ENCODE measurements at regions not wholly inside any gene's neighbourhood (a gene's known extent, or its start where the extent isn't known, plus 50 kb on each side); places are given as distances from the start of the nearest gene placed in this dataset.

DNA sequence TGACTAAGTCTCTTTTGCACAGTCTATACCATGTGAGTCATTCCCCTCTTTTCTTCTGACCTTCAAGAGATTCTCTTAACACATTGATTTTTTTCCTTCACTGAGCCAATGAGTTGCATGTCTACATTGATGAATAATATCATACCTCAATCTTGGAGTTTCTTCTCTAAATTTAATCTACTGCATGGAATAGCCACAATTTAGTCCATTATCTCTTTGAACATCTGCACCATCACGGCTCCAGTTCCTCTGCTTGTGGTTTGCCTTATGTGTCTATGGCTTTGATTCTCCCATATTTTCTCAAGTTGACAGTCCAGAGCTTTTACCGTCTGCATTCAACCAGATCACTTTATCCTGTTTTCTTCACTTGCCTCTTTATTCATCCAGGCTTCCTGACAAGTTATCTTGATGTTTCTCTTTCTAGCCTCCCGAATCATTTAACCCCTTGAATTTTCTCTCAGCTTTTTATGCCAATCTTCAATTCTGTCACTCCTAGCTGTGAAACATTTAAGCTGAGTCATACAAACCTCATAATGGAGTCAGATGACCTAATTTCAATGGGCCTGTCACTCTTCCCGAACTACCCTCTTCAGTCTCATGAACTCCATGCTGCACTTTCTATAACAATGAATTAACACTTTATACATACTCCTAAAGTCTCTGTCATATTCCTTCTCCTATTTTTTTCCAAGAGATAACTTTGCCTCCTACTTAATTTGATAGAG is 222.3 kb downstream of the CPE start:
- no peaks in the 10 kb centered on the region for H3K27me3 Mint-ChIP-seq (ENCODE audit: unreplicated experiment)

DNA sequence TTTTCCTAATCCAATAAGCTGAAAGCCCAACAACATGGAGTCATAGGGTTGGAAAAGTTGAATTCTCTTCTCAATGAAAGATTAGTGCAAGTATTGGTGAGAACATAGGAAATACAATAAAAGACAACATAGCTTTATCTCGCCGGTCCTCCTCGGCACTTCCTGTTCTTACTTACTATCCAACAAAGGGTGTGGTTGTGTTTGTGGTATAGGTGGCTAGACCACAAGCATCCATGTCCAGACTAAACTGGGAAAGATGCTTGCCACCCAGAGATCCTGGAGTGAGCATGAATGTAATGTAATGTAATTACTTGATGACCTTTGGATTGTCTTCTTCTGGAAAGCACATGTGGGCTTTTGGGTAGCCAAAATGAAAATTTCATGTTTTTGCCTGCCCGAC is 223.8 kb downstream of the CPE start:
- Mint-ChIP-seq H3K27me3 (ENCODE audit: unreplicated experiment) (no peaks in the 10 kb centered on the region), H3K4me3 (ENCODE audit: unreplicated experiment) (no peak overlapping the region), H3K4me1 (ENCODE audit: unreplicated experiment) (no peaks in the 10 kb centered on the region), H3K27ac (ENCODE audit: unreplicated experiment) (no peak overlapping the region), H3K36me3 (ENCODE audit: low read depth, unreplicated experiment) (no peaks in the 10 kb centered on the region), H3K9me3 (ENCODE audit: unreplicated experiment) (no peaks in the 10 kb centered on the region)
- no peak for DNase-seq (ENCODE audit: low spot score)
- TF ChIP-seq, protein P1, sequence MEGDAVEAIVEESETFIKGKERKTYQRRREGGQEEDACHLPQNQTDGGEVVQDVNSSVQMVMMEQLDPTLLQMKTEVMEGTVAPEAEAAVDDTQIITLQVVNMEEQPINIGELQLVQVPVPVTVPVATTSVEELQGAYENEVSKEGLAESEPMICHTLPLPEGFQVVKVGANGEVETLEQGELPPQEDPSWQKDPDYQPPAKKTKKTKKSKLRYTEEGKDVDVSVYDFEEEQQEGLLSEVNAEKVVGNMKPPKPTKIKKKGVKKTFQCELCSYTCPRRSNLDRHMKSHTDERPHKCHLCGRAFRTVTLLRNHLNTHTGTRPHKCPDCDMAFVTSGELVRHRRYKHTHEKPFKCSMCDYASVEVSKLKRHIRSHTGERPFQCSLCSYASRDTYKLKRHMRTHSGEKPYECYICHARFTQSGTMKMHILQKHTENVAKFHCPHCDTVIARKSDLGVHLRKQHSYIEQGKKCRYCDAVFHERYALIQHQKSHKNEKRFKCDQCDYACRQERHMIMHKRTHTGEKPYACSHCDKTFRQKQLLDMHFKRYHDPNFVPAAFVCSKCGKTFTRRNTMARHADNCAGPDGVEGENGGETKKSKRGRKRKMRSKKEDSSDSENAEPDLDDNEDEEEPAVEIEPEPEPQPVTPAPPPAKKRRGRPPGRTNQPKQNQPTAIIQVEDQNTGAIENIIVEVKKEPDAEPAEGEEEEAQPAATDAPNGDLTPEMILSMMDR (IDR thresholded peaks at IDR 0.05; ENCODE audit: unreplicated experiment), result no peak

More for the DNA sequence above, 222.3 kb downstream of the CPE start:
- no peaks in the 10 kb centered on the region for H3K4me1 Mint-ChIP-seq (ENCODE audit: unreplicated experiment)
- no peaks in the 10 kb centered on the region for H3K36me3 Mint-ChIP-seq (ENCODE audit: low read depth, unreplicated experiment)
- TF ChIP-seq, protein P1 (IDR thresholded peaks at IDR 0.05; ENCODE audit: unreplicated experiment), result no peak
- no peak overlapping the region for H3K27ac Mint-ChIP-seq (ENCODE audit: unreplicated experiment)
- no peak for DNase-seq (ENCODE audit: low spot score)
- no peak overlapping the region for H3K4me3 Mint-ChIP-seq (ENCODE audit: unreplicated experiment)
- H3K9me3 Mint-ChIP-seq (ENCODE audit: unreplicated experiment), result no peaks in the 10 kb centered on the region

DNA sequence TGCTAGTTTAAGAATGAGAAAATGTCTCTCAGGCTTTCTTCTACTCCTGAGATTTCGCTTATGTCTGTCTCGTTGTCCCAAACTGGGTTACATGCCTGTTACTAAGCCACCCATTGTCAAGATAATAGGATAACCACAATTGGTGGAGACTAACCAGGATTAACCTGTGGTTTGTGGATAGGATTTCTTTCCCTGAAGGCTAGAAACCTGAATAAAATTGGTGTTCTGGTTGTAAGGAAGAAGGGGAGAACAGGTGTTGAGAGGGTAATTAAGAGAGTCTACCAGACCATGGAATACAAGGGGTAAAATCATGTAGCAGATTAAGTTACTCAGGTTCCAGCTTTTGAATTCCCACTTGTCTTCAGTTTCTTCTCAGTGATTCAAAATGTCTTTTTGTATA is 225.4 kb downstream of the CPE start:
- H3K4me3 Mint-ChIP-seq (ENCODE audit: unreplicated experiment), result no peak overlapping the region

DNA sequence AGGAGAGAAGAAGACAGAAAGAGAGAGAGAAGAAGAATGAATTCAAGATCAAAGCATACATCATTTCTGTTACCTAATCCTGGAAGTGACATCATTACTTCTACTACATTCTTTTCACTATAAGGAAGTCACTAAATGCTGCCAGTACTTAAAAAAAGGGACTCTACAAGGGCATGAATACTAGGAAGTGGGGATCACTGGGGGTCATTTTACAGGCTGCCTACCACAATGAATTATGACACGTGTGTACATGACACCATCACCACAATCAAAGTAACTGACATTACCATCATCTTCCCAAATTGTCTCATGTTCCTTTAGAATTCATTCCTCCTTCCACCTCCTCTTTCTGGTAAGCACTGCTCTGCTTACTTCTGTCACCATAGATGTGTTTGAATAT is 227.0 kb downstream of the CPE start:
- Mint-ChIP-seq H3K4me1 (ENCODE audit: unreplicated experiment) (peaks cover 1% of the 10 kb centered on the region), H3K27me3 (ENCODE audit: unreplicated experiment) (no peaks in the 10 kb centered on the region), H3K9me3 (ENCODE audit: unreplicated experiment) (no peaks in the 10 kb centered on the region), H3K27ac (ENCODE audit: unreplicated experiment) (no peak overlapping the region), H3K4me3 (ENCODE audit: unreplicated experiment) (no peak overlapping the region), H3K36me3 (ENCODE audit: low read depth, unreplicated experiment) (no peaks in the 10 kb centered on the region)
- no peak for DNase-seq (ENCODE audit: low spot score)
- TF ChIP-seq, protein P1 (IDR thresholded peaks at IDR 0.05; ENCODE audit: unreplicated experiment), result no peak

More for the DNA sequence above, 225.4 kb downstream of the CPE start:
- no peaks in the 10 kb centered on the region for H3K36me3 Mint-ChIP-seq (ENCODE audit: low read depth, unreplicated experiment)
- TF ChIP-seq, protein P1 (IDR thresholded peaks at IDR 0.05; ENCODE audit: unreplicated experiment), result no peak
- H3K4me1 Mint-ChIP-seq (ENCODE audit: unreplicated experiment), result no peaks in the 10 kb centered on the region
- no peaks in the 10 kb centered on the region for H3K9me3 Mint-ChIP-seq (ENCODE audit: unreplicated experiment)
- no peak overlapping the region for H3K27ac Mint-ChIP-seq (ENCODE audit: unreplicated experiment)
- no peaks in the 10 kb centered on the region for H3K27me3 Mint-ChIP-seq (ENCODE audit: unreplicated experiment)
- DNase-seq (ENCODE audit: low spot score), result no peak

DNA sequence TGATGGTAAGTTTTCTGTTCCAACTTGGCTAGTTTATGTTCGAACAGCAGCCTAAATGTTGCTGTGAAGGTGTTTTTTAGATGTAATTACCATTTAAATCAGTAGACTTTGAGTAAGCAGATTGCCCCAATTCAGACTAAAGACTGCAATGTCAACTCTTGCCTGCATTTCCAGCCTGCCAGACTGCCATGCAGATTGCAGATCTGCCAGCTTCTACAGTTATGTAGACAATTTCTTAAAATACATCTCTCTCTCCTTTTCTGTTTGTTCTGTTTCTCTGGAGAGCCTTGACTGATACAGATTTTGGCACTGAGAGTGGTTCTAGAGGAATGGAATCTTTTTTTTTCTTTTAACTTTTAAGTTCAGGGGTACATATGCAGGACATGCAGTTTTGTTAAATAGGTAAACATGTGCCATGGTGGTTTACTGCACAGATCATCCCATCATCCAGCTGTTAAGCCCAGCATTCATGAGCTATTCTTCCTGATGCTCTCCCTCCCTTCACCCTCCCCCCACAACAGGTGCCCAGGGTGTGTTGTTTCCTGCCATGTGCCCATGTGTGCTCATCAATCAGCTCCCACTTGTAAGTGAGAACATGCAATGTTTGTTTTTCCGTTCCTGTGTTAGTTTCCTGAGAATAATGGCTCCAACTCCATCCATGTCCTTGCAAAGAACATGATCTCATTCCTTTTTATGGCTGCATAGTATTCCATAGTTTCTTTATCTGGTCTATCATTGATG is 227.8 kb downstream of the CPE start:
- peaks cover 6% of the 10 kb centered on the region for H3K4me1 Mint-ChIP-seq (ENCODE audit: unreplicated experiment)
- H3K27ac Mint-ChIP-seq (ENCODE audit: unreplicated experiment), result no peak overlapping the region
- no peak for DNase-seq (ENCODE audit: low spot score)
- no peak overlapping the region for H3K4me3 Mint-ChIP-seq (ENCODE audit: unreplicated experiment)
- H3K9me3 Mint-ChIP-seq (ENCODE audit: unreplicated experiment), result no peaks in the 10 kb centered on the region
- H3K36me3 Mint-ChIP-seq (ENCODE audit: low read depth, unreplicated experiment), result no peaks in the 10 kb centered on the region
- TF ChIP-seq, protein P1 (IDR thresholded peaks at IDR 0.05; ENCODE audit: unreplicated experiment), result no peak
- H3K27me3 Mint-ChIP-seq (ENCODE audit: unreplicated experiment), result no peaks in the 10 kb centered on the region

Measured in endothelial cell (in vitro differentiated cells).